HEK293T (cell line): ENCODE measurements at regions not wholly inside any gene's neighbourhood (a gene's known extent, or its start where the extent isn't known, plus 50 kb on each side); places are given as distances from the start of the nearest gene placed in this dataset.

Source experiments
- BHLHE40 ChIP-seq: fragments of 450-650 bp; IDR thresholded peaks from 2 replicates; pipeline ENCODE4 v1.6.1; 2016; ENCODE audit warnings: mild to moderate bottlenecking, moderate library complexity, borderline replicate concordance
- SP1 ChIP-seq: fragments of 450-650 bp; IDR thresholded peaks from 2 replicates; pipeline ENCODE4 v1.6.1; 2017

DNA sequence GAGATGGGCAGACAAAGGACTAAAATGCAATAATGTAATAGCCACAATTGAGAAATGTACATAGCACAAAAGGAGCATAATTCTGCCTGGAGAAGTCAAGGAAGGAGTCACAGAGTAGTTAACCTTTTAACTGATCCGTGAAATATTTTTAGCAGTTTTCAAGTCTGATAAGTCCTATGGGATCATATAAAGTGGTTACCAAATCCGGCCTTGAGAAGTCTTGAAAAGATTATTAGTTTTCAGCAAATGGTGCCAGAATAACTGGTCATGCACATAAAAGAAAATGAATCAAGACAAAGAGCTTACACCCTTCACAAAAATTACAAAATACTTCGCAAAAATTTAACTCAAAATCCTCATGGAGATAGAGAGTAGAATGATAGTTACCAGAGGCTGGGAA, 788.7 kb upstream of the AMOT start:
- TF ChIP-seq SP1 (no peak), BHLHE40 (no peak)
